SU-DHL-6 (cell line): ENCODE measurements at regions not wholly inside any gene's neighbourhood (a gene's known extent, or its start where the extent isn't known, plus 50 kb on each side); places are given as distances from the start of the nearest gene placed in this dataset.

ENCODE experiments used
- CTCF ChIP-seq: fragments of 200-600 bp; sonication (generic); IDR thresholded peaks from one replicate; pipeline ENCODE4 v1.5.1; 2017; ENCODE audit warnings: antibody characterized with exemption, mild to moderate bottlenecking, low read length, moderate library complexity; ENCODE audit not compliant: insufficient read depth, poor library complexity, severe bottlenecking
- EZH2phosphoT487 ChIP-seq: fragments of 200-600 bp; sonication (generic), shearing (Covaris generic); conservative IDR thresholded peaks from 2 replicates; pipeline ENCODE4 v1.6.1; 2018; ENCODE audit warnings: mild to moderate bottlenecking, antibody characterized with exemption, low read length, moderate library complexity, mixed read lengths

GRCh38 chr14:36047912-36048311, 128.6 kb downstream of the PTCSC3 start:
- TF ChIP-seq CTCF (no peak), EZH2phosphoT487 (no peak)
